Vagina (tissue), 2 donors: ENCODE measurements at regions not wholly inside any gene's neighbourhood (a gene's known extent, or its start where the extent isn't known, plus 50 kb on each side); places are given as distances from the start of the nearest gene placed in this dataset.

ENCODE experiments used
- DNase-seq, 2 donors: peaks; one replicate each; pipeline ENCODE4 v3.0.0-alpha.2; 2017; ENCODE audit errors: extremely low spot score in 2 of 2
- H3K27ac ChIP-seq: fragments of 200-600 bp; sonication (generic); one replicate; pipeline ENCODE4 v1.5.1; 2019
- H3K27me3 ChIP-seq: fragments of 200-600 bp; sonication (generic); one replicate; pipeline ENCODE4 v1.5.1; 2019
- H3K36me3 ChIP-seq, 2 donors: fragments of 200-600 bp; sonication (generic); one replicate each; pipeline ENCODE4 v1.5.1; 2017 to 2019
- H3K4me1 ChIP-seq: fragments of 200-600 bp; sonication (generic); one replicate; pipeline ENCODE4 v1.5.1; 2019
- H3K4me3 ChIP-seq, 2 donors: fragments of 200-600 bp; sonication (generic); 1 replicate in 1 of 2; 2 replicates in 1 of 2; pipeline ENCODE4 v1.5.1; 2016 to 2019
- H3K9me3 ChIP-seq: fragments of 200-600 bp; sonication (generic); one replicate; pipeline ENCODE4 v1.5.1; 2019
- POLR2A ChIP-seq, 2 donors: fragments of 450-650 bp; IDR thresholded peaks; one replicate each; pipeline ENCODE4 v1.6.1; 2017; ENCODE audit warnings: antibody characterized with exemption in 2 of 2, mild to moderate bottlenecking in 2 of 2, moderate library complexity in 2 of 2
- POLR2AphosphoS5 ChIP-seq, 2 donors: sonication (generic); formaldehyde crosslinking; IDR thresholded peaks; one replicate each; pipeline ENCODE4 v1.9.0; 2017; ENCODE audit warnings: antibody characterized with exemption in 2 of 2, mild to moderate bottlenecking in 2 of 2, low read depth in 1 of 2; ENCODE audit not compliant: insufficient read depth in 1 of 2
- intact Hi-C: fragments of 100-400 bp; cut with DNase I; formaldehyde crosslinking; loops from one replicate; pipeline ENCODE4 v1.15.1; 2023
- TF ChIP-seq, protein P1 (sequence below), 3 experiments: fragments of 450-650 bp in 2 of 3; fragments of 200-600 bp in 1 of 3; sonication (generic) in 1 of 3; IDR thresholded peaks; one replicate each; pipeline ENCODE4 v1.5.1; 2017 to 2019; ENCODE audit warnings: antibody characterized with exemption in 3 of 3, mild to moderate bottlenecking in 2 of 3, moderate library complexity in 2 of 3

DNA sequence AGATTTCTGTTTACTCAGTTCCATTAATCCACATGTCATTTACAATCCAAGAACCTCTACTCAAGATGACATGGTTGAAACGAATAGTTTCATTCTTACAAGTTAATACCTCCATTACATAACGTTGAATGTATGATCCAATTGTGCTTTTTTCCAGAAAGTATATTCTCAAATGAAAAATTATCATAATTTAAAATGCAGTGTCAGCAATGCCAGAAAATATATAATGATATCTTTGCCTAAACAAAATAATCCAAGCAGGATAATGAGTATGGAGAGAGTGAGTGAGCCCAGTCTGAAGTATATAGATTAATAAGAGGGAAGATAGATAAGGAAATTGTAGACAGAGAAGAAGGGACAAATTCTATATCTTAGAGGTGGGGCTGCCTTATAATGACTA, 505.0 kb downstream of the CENPC start:
- Histone ChIP-seq H3K36me3 (no peaks in the 10 kb centered on the region), H3K27me3 (no peaks in the 10 kb centered on the region), H3K4me1 (no peaks in the 10 kb centered on the region), H3K4me3 (no peak overlapping the region), H3K27ac (no peak overlapping the region), H3K9me3 (no peaks in the 10 kb centered on the region)
- TF ChIP-seq, protein P1, sequence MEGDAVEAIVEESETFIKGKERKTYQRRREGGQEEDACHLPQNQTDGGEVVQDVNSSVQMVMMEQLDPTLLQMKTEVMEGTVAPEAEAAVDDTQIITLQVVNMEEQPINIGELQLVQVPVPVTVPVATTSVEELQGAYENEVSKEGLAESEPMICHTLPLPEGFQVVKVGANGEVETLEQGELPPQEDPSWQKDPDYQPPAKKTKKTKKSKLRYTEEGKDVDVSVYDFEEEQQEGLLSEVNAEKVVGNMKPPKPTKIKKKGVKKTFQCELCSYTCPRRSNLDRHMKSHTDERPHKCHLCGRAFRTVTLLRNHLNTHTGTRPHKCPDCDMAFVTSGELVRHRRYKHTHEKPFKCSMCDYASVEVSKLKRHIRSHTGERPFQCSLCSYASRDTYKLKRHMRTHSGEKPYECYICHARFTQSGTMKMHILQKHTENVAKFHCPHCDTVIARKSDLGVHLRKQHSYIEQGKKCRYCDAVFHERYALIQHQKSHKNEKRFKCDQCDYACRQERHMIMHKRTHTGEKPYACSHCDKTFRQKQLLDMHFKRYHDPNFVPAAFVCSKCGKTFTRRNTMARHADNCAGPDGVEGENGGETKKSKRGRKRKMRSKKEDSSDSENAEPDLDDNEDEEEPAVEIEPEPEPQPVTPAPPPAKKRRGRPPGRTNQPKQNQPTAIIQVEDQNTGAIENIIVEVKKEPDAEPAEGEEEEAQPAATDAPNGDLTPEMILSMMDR (IDR thresholded peaks at IDR 0.05), result no peak
- intact Hi-C loops, result no loop called here
- no peak for DNase-seq

- H3K27ac ChIP-seq, result no peak overlapping the region
- no peaks in the 10 kb centered on the region for H3K36me3 ChIP-seq
- intact Hi-C loops, result no loop called here
- no peaks in the 10 kb centered on the region for H3K9me3 ChIP-seq
- TF ChIP-seq POLR2A (IDR thresholded peaks at IDR 0.05), result no peak
- TF ChIP-seq, protein P1 (IDR thresholded peaks at IDR 0.05), result no peak
- TF ChIP-seq POLR2AphosphoS5 (IDR thresholded peaks at IDR 0.05; ENCODE audit: insufficient read depth in 1 of 2, low read depth in 1 of 2), result no peak
- no peaks in the 10 kb centered on the region for H3K27me3 ChIP-seq
- H3K4me3 ChIP-seq, result no peak overlapping the region
- DNase-seq, result no peak
- H3K4me1 ChIP-seq, result no peaks in the 10 kb centered on the region
Observed at GRCh38 chr4:67038228-67038566, 507.1 kb downstream of the CENPC start.

- Histone ChIP-seq H3K27ac (no peak overlapping the region), H3K4me3 (no peak overlapping the region), H3K9me3 (no peaks in the 10 kb centered on the region), H3K27me3 (no peaks in the 10 kb centered on the region), H3K36me3 (no peaks in the 10 kb centered on the region), H3K4me1 (no peaks in the 10 kb centered on the region)
- no peak for DNase-seq
- intact Hi-C loops, result no loop called here
- TF ChIP-seq POLR2AphosphoS5 (IDR thresholded peaks at IDR 0.05; ENCODE audit: insufficient read depth in 1 of 2, low read depth in 1 of 2) (no peak), POLR2A (IDR thresholded peaks at IDR 0.05) (no peak)
- TF ChIP-seq, protein P1 (IDR thresholded peaks at IDR 0.05), result no peak
Observed at GRCh38 chr4:67037504-67038227, 507.6 kb downstream of the CENPC start.

DNA sequence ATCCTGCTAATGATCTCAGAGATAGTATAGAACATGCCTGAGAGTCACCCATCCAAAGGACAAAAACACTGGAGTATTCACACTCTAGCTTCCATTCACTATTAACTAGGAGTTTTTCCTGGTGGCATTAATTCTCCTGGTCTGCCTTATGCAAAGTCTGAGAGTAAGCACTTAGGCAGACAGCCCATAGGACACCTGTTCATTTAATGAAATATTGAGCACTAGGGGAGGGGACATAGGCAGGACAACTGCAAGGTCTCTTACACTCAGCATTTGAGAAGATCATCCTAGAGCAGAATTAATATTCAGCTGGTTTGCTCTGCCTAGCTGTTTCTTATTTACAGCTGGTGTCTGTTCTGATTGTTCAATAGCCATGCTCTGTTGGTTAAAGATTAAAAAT, 508.5 kb downstream of the CENPC start:
- H3K27ac ChIP-seq, result no peak overlapping the region
- no peaks in the 10 kb centered on the region for H3K9me3 ChIP-seq
- no peaks in the 10 kb centered on the region for H3K36me3 ChIP-seq
- no peak for DNase-seq
- TF ChIP-seq, protein P1 (IDR thresholded peaks at IDR 0.05), result no peak
- TF ChIP-seq POLR2AphosphoS5 (IDR thresholded peaks at IDR 0.05; ENCODE audit: insufficient read depth in 1 of 2, low read depth in 1 of 2) (no peak), POLR2A (IDR thresholded peaks at IDR 0.05) (no peak)
- intact Hi-C loops, result no loop called here
- H3K4me3 ChIP-seq, result no peak overlapping the region
- no peaks in the 10 kb centered on the region for H3K27me3 ChIP-seq
- no peaks in the 10 kb centered on the region for H3K4me1 ChIP-seq

- no peak for DNase-seq
- H3K9me3 ChIP-seq, result no peaks in the 10 kb centered on the region
- intact Hi-C loops, result no loop called here
- no peaks in the 10 kb centered on the region for H3K27me3 ChIP-seq
- H3K36me3 ChIP-seq, result no peaks in the 10 kb centered on the region
- H3K4me3 ChIP-seq, result no peak overlapping the region
- no peak for TF ChIP-seq POLR2A (IDR thresholded peaks at IDR 0.05)
- TF ChIP-seq, protein P1 (IDR thresholded peaks at IDR 0.05), result no peak
- TF ChIP-seq POLR2AphosphoS5 (IDR thresholded peaks at IDR 0.05; ENCODE audit: insufficient read depth in 1 of 2, low read depth in 1 of 2), result no peak
- H3K27ac ChIP-seq, result no peak overlapping the region
- H3K4me1 ChIP-seq, result no peaks in the 10 kb centered on the region
Observed at GRCh38 chr4:67035986-67036385, 509.3 kb downstream of the CENPC start.
